Esophagus squamous epithelium (tissue), 5 donors: ENCODE measurements at regions not wholly inside any gene's neighbourhood (a gene's known extent, or its start where the extent isn't known, plus 50 kb on each side); places are given as distances from the start of the nearest gene placed in this dataset.

Experiments
- DNase-seq: peaks from one replicate; lab custom pipeline; 2025; lab: John Stamatoyannopoulos, UW
- H3K27ac ChIP-seq, 4 donors: fragments of 200-600 bp; sonication (generic); one replicate each; pipeline ENCODE4 v1.5.1; 2016 to 2019; ENCODE audit warnings: mild to moderate bottlenecking in 1 of 4
- H3K27me3 ChIP-seq, 4 donors: fragments of 200-600 bp; sonication (generic); 1 replicate in 3 of 4; 2 replicates in 1 of 4; pipeline versions ENCODE4 v1.5.1 to v1.6.0; 2017 to 2021; ENCODE audit warnings: antibody characterized with exemption in 1 of 4
- H3K36me3 ChIP-seq, 3 donors: fragments of 200-600 bp; sonication (generic); one replicate each; pipeline ENCODE4 v1.5.1; 2016 to 2019
- H3K4me1 ChIP-seq, 3 donors: fragments of 200-600 bp; sonication (generic); one replicate each; pipeline ENCODE4 v1.5.1; 2017 to 2019
- H3K4me3 ChIP-seq, 4 donors: fragments of 200-600 bp; sonication (generic); 1 replicate in 3 of 4; 2 replicates in 1 of 4; pipeline ENCODE4 v1.5.1; 2016 to 2019; ENCODE audit warnings: mild to moderate bottlenecking in 2 of 4, moderate library complexity in 1 of 4
- H3K9me3 ChIP-seq, 3 donors: fragments of 200-600 bp; sonication (generic); one replicate each; pipeline ENCODE4 v1.5.1; 2016 to 2019
- POLR2A ChIP-seq, 4 donors: fragments of 450-650 bp; IDR thresholded peaks; one replicate each; pipeline ENCODE4 v1.6.1; 2017; ENCODE audit warnings: antibody characterized with exemption in 4 of 4, mild to moderate bottlenecking in 4 of 4, moderate library complexity in 3 of 4
- WGBS, 2 donors: methylation state at CpG; one replicate each; pipeline ENCODE4 v1.1.5; 2018; 5-methylcytosine and 5-hydroxymethylcytosine counted together
- intact Hi-C: fragments of 100-400 bp; cut with DNase I; formaldehyde crosslinking; loops from one replicate; pipeline ENCODE4 v1.15.0; 2022
- TF ChIP-seq, protein P1 (sequence below), 6 experiments: fragments of 450-650 bp in 4 of 6; fragments of 200-600 bp in 2 of 6; sonication (generic) in 2 of 6; IDR thresholded peaks; one replicate each; pipeline ENCODE4 v1.5.1; 2016 to 2019; ENCODE audit warnings: antibody characterized with exemption in 6 of 6, mild to moderate bottlenecking in 4 of 6, moderate library complexity in 4 of 6
- donor health status: DM: yes; HTN: yes; CAD: no.

DNA sequence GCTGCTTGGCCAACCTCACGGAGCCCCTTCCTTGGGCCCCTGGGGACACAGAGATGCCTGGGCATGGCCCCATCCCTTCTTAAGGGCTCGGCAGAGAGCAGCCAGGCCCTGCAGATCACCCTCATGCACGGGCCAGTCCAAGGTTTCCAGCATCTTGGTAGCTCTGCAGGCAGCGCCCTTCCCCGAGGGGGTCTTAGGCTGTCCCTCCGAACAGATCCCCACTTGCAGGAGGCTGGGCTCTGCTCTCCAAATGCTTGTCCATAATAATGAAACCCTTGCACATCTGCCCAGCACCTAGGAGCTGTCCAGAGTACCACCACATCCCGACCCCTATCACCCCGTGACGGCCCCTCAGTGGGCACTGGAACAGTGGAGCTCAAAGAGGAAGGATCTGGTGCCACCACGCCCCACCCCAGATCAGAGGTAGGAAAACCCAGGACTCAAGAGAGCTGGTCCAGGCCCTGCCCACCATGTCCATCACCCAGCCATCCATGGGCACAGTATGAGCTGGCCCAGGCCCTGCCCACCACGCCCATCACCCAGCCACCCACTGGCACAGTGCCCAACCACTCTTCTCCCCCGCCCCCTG, 92.5 kb upstream of the PRR5 start:
- Histone ChIP-seq H3K36me3 (no peaks in the 10 kb centered on the region), H3K27ac (no peak overlapping the region), H3K27me3 (peaks cover 0 to 34% (median 0%) of the 10 kb centered on the region in 4 donors), H3K9me3 (peaks cover 3 to 41% (median 39%) of the 10 kb centered on the region in 3 donors), H3K4me3 (no peak overlapping the region), H3K4me1 (no peaks in the 10 kb centered on the region)
- TF ChIP-seq POLR2A (IDR thresholded peaks at IDR 0.05): no peak
- TF ChIP-seq, protein P1, sequence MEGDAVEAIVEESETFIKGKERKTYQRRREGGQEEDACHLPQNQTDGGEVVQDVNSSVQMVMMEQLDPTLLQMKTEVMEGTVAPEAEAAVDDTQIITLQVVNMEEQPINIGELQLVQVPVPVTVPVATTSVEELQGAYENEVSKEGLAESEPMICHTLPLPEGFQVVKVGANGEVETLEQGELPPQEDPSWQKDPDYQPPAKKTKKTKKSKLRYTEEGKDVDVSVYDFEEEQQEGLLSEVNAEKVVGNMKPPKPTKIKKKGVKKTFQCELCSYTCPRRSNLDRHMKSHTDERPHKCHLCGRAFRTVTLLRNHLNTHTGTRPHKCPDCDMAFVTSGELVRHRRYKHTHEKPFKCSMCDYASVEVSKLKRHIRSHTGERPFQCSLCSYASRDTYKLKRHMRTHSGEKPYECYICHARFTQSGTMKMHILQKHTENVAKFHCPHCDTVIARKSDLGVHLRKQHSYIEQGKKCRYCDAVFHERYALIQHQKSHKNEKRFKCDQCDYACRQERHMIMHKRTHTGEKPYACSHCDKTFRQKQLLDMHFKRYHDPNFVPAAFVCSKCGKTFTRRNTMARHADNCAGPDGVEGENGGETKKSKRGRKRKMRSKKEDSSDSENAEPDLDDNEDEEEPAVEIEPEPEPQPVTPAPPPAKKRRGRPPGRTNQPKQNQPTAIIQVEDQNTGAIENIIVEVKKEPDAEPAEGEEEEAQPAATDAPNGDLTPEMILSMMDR (IDR thresholded peaks at IDR 0.05): no peak
- DNase-seq: no peak
- intact Hi-C loops: no loop called here
- 60% methylated on average over 1 of the region's 12 CpGs; no CpG with 5 or more reads in 1 of the 2 donors for WGBS, 2 donors

- Histone ChIP-seq H3K4me3 (no peak overlapping the region), H3K4me1 (no peaks in the 10 kb centered on the region), H3K36me3 (no peaks in the 10 kb centered on the region), H3K9me3 (peaks cover 3 to 35% (median 34%) of the 10 kb centered on the region in 3 donors), H3K27me3 (peaks cover 0 to 34% (median 0%) of the 10 kb centered on the region in 4 donors), H3K27ac (no peak overlapping the region)
- no peak for DNase-seq
- WGBS, 2 donors: 25 to 69% methylated on average over 5 to 8 of the region's 13 CpGs
- intact Hi-C loops: no loop called here
- TF ChIP-seq, protein P1 (IDR thresholded peaks at IDR 0.05): no peak
- TF ChIP-seq POLR2A (IDR thresholded peaks at IDR 0.05): no peak
Observed at GRCh38 chr22:44608597-44609399, 93.2 kb upstream of the PRR5 start.

- H3K27me3 ChIP-seq: peaks cover 0 to 37% (median 0%) of the 10 kb centered on the region in 4 donors
- H3K9me3 ChIP-seq: peaks cover 0 to 9% (median 7%) of the 10 kb centered on the region in 3 donors
- TF ChIP-seq, protein P1 (IDR thresholded peaks at IDR 0.05): no peak
- no peak for TF ChIP-seq POLR2A (IDR thresholded peaks at IDR 0.05)
- intact Hi-C loops: no loop called here
- no peak for DNase-seq
- H3K36me3 ChIP-seq: no peaks in the 10 kb centered on the region
- H3K4me1 ChIP-seq: no peaks in the 10 kb centered on the region
- no peak overlapping the region for H3K4me3 ChIP-seq
- 51% methylated on average over 4 to 6 of the region's 12 CpGs for WGBS, 2 donors
- H3K27ac ChIP-seq: no peak overlapping the region
Observed at GRCh38 chr22:44606126-44606525, 95.9 kb upstream of the PRR5 start.

DNA sequence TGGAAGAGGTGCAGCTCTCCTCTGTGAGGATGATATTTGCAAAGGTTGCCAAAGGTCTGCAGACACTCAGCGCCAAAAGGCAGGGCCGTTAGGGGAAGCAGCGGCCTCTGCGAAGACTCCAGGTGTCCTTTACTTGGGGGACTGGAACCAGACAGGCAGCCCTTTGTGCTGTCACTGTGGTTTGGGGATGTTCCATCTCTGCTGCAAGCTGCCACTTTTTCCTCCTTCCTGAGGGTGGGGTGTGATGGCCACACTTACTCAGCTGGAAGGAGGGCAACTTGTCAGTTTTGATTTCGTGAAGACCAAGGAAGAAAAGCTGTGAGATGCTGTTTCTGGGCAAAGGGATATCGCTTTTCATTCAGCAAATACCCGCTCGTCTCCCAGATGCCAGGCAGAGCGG, 96.5 kb upstream of the PRR5 start:
- no peaks in the 10 kb centered on the region for H3K36me3 ChIP-seq
- H3K27ac ChIP-seq: no peak overlapping the region
- H3K27me3 ChIP-seq: peaks cover 0 to 42% (median 0%) of the 10 kb centered on the region in 4 donors
- H3K4me3 ChIP-seq: no peak overlapping the region
- no peak for TF ChIP-seq POLR2A (IDR thresholded peaks at IDR 0.05)
- TF ChIP-seq, protein P1 (IDR thresholded peaks at IDR 0.05): no peak
- 66 to 81% methylated on average over 5 to 9 of the region's 9 CpGs for WGBS, 2 donors
- intact Hi-C loops: no loop called here
- H3K9me3 ChIP-seq: peaks cover 0 to 5% (median 1%) of the 10 kb centered on the region in 3 donors
- no peaks in the 10 kb centered on the region for H3K4me1 ChIP-seq
- no peak for DNase-seq

- no peak for DNase-seq
- Histone ChIP-seq H3K36me3 (no peaks in the 10 kb centered on the region), H3K4me3 (no peak overlapping the region), H3K27ac (no peak overlapping the region), H3K27me3 (peaks cover 0 to 42% (median 0%) of the 10 kb centered on the region in 4 donors), H3K4me1 (no peaks in the 10 kb centered on the region), H3K9me3 (peaks cover 0 to under 1% (median 0%) of the 10 kb centered on the region in 3 donors)
- intact Hi-C loops: no loop called here
- 83% methylated on average over 4 of the region's 6 CpGs; no CpG with 5 or more reads in 1 of the 2 donors for WGBS, 2 donors
- TF ChIP-seq POLR2A (IDR thresholded peaks at IDR 0.05): no peak
- TF ChIP-seq, protein P1 (IDR thresholded peaks at IDR 0.05): no peak
Observed at GRCh38 chr22:44604991-44605390, 97.0 kb upstream of the PRR5 start.
